Inflammatory macrophage (primary cell): ENCODE measurements at regions not wholly inside any gene's neighbourhood (a gene's known extent, or its start where the extent isn't known, plus 50 kb on each side); places are given as distances from the start of the nearest gene placed in this dataset.
"Not testable (repeated sequence)": the region's sequence is repeated elsewhere in the genome, so short reads cannot be mapped to it uniquely, and the experiment has no call there.

ENCODE experiments used
- DNase-seq, 2 donors: peaks; one replicate each; pipeline ENCODE4 v3.0.0-alpha.2; 2020 to 2022

DNA sequence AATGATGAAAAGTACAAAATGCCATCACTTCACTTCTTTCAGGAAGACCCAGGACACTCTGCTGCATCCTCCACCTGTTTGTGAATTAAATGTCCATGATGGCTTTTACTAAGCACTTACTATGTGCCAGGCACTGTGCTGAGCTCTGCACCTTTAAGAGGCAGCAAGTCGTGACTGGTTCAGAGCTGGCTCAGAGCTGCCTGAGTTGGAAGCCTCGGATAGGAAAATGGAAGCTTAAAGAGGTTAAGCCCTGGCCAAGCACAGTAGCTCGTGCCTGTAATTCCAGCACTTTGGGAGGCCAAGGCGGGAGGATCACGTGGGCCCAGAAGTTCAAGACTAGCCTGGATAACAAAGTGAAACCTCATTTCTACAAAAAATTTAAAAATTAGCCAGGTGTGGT is 95.6 kb downstream of the SNX5 start:
- DNase-seq: no peak

DNA sequence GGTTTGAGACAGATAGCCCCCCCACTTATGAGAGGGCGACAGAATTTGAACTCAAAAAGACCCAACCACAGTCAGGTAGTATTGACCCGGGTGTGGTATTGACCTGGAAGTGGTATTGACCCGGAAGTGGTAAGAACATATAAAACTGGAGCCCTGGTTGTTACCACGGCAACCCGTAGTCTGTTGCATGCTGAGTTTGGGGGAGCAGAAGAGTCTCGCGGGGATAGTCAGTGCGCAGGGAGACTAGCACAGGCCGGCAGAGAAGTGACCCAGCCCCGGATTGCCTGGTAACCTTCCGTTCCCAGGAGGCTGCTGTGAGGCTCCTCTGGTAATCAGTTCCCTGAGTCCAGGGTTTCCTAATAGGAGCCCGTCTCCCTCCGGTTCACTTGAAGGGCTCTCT is 96.2 kb downstream of the SNX5 start:
- no peak for DNase-seq

DNA sequence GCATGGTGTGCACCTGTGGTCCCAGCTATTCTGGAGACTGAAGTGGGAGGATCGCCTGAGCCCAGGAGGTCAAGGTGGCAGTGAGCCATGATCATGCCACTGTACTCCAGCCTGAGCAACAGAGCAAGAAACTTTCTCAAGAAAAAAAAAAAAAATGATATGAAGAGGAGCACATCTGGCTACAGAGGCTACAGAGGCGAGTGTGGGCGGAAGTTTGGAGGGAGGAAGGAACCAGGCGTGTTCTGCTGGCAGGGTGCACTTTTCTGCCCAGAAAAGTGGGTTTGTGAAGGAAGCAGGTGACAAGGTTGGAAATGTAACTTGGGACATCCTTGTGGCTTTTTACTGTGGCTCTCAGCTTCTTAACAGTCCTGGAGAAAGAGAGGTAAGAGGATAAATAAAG is 96.7 kb downstream of the SNX5 start:
- peak; percentile 6 to 40 for DNase-seq

DNA sequence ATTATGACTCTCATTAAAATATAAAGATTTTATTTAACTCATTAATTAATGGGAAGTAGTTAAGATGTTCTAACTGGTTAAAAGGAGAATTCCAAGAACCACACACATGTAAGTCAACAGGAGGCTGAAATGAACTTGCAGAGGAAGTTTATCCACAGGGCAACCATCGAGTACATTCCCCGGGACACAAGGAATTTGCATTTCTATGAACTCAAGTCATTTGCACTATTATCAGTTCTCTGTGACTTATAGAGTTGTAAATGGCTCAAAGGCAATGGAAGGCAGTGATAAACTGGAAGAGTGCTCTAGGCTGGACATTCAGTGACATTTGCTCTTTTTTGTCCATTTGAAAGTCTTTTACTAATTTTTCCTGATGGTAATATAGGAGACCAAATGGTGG is 97.4 kb downstream of the SNX5 start:
- DNase-seq: no peak

DNA sequence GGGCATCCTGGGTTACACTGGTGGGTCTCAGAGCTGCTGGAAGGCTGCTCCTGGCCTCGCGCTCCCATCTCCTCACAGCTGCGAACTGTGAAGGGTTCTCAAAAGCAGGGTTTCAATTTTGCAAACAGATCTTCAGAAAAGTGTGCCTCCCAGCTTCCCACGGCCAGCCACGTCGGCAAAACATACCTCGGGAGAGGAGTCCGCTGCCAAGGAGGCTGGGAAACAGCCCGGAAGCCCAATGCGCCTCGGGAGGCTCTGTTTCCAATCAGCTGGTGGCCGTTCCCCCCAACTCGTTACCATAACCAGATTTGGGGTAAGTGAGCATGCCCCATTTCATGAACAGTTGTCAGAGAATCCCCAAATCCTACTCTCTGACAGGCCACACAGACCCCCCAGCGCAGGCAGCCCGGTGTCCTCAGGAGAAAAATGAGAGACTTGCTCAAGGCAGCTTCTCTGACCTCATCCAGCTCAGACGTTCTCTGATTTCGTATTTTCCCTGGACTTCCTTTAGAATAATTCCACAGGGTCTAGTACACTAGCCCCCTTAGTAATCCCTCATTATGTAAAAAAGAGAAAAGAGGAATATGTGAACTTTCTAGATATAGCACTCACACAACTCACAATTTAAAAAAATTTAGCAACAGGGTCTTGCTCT is 98.4 kb downstream of the SNX5 start:
- DNase-seq: no peak

DNA sequence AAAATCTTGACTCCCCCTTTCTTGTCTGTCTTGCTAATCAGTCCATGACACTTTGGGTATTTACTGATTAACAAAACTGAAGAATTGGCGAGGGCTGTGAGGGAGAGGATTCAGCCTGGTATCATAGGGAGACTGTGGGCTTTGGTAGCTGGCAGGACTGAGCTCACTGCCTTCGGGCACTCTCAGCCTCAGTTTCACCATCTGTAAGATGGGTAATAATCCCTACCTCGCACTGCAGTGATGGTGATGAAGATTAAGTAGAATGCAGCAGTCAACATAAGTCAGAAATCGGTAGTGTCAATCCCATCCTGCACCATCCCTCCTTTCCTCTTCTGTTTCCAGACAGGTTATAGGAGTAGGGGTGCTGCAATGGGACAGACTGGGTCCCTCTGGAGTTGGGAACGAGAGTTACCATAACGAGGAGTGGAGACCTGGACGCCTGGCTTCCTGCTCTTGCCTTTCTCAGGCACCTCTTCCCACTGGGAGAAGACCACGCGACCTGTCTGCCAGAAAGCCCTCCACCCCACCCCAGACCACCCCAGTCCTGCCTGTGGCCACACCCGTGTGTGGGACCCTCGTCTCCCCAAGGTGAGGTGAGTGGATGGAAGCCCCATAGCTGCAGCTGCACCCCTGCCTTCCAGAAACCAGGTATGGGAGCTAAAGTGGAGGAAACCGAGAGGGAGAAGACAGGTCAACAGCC is 99.1 kb downstream of the SNX5 start:
- no peak for DNase-seq

DNA sequence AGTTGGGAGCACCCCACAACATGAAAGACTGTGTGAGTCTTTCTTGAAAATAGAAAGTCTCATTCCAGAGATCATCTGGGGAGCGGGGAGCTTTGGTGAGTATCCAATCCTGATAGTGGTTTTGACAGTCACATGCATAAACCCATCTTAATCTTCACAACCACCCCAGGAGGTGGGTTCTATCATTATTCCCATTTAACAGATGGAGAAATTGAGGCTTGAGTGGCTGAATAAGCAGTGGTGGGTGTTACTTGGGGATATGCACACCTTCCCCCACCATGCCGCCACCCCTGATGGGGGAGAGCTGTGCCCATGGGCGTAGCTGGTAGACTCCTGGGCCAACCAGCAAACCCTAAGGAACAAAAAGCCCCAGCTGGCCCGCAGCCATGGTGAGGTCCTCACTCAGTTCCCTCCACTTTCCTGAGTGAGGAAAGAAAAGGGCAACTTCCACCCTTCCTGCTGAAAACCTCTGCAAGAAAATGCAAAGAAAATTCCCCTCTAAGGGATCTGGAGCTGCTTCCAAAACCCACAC is 99.8 kb downstream of the SNX5 start:
- no peak for DNase-seq

DNA sequence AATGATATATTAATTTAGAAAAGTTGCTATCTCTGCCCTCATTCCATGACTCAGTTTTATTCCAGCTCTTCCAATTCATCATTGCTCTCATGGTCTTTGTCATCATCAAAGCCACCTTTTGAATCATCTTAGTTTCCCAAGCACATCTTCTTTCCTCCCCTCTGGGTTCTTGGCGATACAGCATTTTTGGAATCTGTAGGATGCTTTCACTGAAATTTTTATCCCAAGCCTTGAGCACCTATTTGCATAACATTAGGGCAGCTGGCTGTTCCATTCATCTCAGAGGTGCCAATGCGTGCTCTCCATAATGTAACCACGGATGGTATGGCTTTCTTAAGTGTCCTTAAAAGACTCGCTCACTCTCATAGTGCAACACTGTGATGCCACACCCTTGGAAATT is 100.4 kb downstream of the SNX5 start:
- DNase-seq: no peak

DNA sequence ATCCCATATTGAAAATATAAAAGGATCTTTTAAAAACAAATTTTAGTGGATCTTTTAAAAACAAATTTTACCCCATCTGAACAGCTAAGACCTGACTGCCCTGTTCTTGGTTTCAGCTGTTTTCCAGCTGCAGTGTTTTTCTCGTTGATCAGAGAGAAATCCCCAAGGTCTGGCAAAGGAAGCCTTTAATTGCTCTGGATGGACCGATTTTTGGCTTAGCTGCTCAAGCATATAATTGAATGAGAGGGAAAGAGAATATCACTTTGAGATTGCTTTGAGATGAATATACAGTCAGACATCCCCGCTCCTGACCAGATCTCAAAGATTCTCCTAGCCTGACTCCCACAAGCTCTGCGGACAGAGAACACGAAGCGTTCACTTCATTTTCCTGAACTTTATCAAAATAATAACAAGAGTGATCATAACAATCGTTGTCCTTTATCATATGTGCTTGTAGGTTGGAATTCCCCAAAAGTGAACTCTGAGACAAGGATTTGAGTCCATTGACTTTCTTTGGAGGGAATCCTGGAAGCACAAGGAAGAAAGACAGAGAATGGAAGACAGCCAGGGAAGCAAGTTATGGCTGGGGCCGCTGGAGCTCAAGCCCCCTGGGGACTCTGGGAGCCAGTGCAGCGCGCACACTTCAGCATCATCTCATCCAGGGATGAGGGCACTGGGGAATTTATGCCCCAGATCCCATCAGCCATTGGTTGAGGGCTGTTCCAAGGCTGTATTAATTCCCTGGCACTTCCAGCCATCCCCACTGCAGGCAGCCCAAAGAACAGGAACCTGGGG is 101.3 kb downstream of the SNX5 start:
- no peak for DNase-seq

DNA sequence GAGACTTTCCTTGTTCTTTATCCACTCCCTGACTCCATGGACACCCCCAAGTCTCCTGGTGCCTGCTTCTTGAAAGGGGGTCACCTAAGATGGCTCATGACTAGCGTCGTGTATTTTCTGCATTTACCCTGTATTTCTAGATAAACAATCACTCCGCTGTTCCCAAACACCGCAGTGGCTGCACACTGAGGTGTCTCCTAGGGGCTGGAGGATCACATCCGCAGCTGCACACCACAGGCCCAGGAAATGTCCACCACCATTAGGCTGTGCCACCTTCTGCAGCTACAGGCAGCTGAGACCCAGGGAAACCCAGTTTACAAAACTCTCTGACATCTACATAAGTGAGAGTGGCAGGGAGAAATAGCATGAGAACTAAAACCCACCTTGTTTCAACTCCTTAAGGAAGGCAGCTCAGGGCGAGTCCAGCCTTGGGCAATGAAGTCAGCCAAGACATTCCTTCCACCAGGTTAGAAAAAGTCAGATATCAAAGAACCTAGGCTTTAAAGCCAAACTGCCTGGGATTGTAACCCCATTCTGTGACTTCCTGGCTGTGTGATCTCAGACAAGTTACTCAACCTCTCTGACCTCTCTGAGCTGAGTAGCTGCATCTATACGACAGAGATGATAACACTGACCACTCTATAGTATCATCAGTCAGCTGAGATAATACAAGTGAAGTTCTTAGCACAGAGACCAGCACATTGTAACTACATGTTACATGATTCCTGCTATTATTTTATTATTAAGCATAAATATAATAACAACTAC is 102.2 kb downstream of the SNX5 start:
- no peak for DNase-seq

DNA sequence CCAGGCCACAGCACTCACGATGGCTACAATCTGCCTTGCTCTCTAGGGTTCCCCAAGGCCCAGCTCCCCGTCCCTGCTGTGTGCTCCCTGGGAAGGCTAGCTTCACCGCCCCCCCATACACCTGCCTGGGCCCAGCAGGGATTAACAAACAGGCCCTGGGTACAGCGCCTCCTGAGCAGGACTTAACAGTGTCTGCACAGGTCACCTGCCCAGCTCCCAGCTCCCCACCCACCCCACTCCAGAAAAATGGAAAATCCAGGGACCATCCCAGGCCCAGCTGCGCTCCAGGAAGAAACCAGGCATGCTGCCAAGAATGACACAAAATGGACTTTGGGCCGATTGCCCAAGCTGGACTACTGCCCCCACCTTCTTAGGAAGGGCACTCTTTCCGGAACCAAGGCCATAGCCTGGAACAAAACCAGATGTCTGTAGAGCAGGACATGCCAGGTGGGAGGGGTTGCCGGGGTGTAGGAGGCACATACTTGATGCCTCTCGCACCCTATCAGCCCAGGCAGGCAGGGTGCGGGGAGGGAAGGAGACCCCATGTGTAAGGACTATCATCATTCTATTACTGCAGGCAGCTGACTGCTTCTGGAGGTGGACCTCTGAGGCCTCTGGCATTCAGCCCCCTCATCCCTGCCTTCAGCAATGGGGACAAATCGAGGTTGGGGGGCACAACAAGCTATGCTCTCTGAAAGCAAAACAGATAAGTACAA is 104.9 kb downstream of the SNX5 start:
- DNase-seq: no peak

DNA sequence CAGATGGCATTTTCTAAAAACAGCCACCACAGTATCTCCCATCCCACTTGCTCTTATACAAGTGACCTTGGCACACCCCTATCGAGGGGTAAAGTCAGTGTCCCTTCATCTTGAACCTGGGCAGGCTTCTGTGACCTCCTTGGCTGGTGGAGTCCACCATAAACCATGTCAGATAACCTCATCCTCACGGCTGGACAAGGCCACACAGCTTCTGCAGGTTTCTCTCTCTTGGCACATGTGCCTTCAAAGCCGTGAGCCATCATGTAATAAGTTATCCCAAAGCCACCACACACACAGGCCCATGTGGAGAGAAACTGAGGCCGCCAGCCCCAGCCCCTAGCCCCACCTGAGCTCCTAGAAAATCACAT is 105.4 kb downstream of the SNX5 start:
- no peak for DNase-seq

DNA sequence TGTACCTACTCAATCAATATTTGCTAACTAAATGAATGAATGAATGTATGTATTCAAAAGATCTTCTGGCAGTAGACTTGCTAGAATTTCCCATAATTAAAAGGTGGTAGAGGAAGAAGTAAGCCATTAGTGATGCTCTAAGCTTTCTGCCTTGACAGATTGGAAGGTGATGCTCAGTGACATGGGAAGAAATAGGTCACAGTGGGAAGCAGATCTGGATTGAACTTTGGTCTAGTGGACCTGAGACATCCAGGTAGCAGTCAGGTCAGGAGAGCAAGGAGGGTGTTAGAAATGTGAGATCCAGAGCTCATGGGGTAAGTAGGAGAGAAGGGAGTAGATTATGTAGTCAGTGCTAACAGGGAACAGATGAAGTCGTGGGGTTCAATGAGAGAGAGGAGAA is 106.4 kb downstream of the SNX5 start:
- DNase-seq: no peak

DNA sequence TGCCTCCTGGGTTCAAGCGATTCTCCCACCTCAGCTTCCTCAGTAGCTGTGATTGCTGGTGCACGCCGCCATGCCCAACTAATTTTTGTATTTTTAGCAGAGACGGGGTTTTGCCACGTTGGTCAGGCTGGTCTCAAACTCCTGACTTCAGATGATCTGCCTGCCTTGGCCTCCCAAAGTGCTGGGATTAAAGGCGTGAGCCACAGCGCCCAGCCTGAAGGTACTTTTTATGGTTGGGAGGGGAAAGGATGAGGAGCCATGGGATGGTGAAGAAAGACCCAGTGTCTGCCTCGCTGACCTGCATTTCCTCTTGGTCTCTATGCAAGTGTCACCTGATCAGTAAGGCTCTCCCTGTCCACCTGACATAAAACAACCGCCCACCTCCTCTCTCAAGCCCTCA is 107.0 kb downstream of the SNX5 start:
- not testable (repeated sequence) for DNase-seq

DNA sequence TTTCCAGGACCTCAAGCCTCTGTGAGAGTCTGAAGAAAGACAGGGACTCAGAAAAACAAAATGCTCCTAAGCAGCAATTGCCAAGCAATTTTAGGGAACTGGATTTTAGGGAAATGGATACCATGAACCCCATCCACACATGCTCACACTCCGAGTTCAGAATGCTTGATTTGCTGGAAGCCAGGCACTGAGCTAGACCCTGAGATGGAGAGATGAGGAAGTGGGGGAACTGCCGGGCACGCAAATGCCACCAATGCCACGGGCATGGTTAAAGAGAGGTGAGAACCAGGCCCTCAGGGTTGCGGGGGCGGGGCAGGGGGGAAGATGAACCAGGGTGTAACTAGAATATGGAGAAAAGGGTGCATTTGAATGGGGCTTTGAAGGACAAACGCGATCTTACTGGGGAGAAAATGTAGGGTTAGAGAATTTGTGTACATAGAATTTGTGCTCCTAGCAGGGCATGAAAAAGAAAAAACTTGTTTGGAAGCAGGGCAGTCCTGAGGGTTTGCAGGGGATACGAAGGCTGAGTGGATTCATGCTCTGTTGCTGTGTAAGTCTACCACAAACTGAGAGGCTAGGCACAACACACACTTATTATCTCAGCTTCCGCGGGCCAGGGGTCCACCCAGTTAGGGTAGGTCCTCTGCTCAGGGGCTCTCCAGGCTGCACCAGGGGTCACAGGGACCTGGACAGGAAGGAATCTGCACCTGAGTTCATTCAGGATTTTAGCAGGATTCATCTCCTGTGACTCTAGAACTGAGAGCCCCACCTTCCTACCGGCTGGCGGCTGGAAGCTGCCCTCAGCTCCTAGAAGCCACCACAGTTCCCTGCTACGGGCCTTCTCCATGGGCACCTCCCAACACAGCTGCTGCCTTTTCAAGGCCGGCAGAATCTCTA is 108.0 kb downstream of the SNX5 start:
- peak; percentile 70 to 79 for DNase-seq

DNA sequence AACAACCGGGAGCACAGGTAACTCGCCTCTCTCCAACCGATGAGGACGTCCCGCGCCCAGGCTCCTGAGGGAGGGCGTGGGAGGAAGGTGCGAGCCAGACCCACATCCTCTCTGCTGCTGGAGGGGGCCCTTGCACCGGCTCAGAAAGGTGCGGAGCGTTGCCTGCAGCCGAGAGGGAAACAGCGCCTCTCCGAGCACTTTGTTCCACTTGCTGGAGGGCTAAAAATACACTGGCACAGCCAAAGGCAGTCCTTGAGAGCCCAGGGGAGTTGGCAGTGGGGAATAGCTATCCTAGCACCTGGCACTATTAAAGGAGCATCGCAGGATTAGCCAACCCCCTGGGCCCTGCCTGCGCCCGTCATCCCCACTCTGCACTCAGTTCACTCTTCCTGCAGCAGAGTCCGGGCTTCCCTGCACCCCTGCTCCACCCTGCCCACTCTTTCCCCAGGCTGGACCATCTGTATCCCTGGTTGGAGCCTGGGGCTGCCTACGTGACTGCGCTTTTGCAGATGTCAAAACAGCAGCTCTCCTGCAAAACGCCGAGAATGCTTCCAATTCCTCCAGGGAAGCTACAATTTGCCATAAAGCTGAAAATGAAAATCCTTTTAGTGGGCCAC is 108.9 kb downstream of the SNX5 start:
- no peak for DNase-seq

DNA sequence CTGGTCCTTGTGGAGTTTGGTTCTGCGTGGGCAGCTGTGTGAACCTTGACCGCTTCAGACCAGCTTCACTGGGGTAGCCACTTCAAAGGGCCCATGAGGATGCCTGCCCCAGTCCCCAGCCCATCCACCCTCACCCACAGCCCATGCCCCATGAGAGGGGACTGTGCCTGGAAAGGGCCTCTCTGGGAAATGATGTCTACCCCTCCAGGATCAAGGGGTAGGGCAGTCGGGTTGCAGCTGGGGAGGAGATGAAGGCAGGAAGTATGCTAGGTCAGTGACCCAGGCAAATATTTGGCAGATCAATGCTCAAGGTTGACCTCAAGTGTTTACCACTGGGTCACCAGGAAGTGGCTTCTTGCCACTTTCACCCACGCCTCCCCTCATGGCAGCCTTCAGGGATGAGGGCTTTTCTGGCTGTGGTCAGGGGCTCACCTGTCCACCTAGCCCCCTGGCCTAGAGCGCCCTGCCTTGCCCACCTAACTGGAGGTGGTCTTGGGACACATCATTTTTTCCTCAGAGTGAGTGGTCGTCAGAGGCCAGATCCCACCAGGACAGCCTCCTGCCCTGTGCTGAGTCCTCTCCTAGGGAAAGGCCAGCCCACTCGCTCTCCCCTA is 109.5 kb downstream of the SNX5 start:
- DNase-seq: no peak

DNA sequence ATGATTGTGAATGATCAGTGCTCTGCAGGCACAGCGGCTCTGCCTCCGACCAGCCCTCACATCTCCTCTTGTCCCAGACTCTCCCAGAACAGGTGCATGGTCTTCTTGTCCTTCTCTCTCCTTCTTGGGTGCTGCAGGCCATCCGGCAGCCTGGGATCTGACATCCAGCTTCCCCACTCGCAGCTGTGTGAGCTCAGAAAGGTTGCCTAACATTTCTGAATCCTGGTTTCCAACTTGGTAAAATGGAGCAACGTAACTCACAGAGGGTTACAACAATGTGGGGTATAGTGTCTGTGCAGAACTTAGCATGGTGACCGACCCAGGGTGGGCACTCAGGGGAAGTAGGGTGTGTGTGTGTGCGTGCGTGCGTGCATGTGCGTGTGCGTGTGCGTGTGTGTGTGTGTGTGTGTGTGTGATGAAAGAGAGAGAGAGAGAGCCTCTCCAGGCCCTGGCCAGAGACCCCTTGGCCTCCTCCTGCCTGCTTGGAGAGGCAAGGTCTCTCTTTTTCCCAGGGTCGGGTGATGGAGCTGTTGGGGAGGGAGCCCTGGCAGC is 110.1 kb downstream of the SNX5 start:
- no peak for DNase-seq

DNA sequence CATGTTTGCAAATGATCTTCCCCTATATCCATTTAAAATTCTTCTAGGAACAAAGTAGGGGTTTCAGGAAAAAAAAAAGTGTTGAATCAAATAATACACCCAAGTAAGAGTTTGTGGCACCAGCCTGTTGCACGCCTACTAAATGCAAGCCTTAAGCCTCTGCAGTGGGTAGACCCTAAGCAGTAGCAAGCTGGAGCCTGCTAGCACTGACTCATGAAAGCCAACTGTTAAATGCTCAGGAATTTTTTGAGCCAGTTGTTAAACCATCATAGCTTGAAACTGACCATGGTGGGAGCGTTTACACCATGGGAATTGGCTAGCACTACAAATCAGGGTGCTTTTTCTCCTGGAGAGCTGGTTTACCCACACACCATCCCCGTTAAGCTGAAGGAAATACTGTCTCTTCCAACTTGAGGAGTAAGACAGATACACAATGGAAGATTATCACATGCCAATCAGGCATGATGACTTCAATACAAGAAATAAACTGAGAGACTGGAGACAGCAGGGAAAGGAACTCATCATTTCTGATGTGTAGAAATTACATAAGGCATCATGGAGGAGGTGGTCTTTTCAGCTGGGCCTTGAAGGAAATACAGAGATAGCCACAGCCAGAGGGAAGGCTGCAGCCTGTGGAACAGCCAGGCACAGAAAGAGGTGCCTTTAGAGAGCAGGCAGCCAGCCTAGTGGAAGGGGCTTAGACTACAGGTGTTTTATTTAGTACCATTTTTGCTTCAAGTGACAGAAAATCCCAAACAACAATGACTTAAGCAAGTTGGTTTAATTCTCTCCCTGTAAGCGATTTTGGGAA is 110.8 kb downstream of the SNX5 start:
- no peak for DNase-seq
